ENCODE measurements at regions not wholly inside any gene's neighbourhood (a gene's known extent, or its start where the extent isn't known, plus 50 kb on each side); places are given as distances from the start of the nearest gene placed in this dataset.

GRCh38 chr5:148937830-148938521 lies 111.6 kb downstream of the ADRB2 start:
- no TSS peak for BruUV-seq (replicated peaks)
- ATAC-seq (no peak), DNase-seq (ENCODE audit: low spot score) (no peak), FAIRE-seq (no peak)
- Histone ChIP-seq H3K4me3 (replicated peaks in 1 of 3; ENCODE audit: insufficient read depth in 1 of 3, low read depth in 2 of 3, low read length in 3 of 3) (no peak overlapping the region), H3K9ac (ENCODE audit: insufficient read depth, low read depth, low read length) (no peak overlapping the region), H3K4me2 (ENCODE audit: low read depth, low read length) (no peak overlapping the region), H3K36me3 (replicated peaks in 1 of 2; ENCODE audit: control insufficient read depth in 1 of 2, insufficient read depth in 2 of 2, low read length in 2 of 2) (no peaks in the 10 kb centered on the region), H2AFZ (ENCODE audit: low read length) (no peak overlapping the region), H4K20me1 (ENCODE audit: insufficient read depth, low read length) (no peaks in the 10 kb centered on the region), H3K4me1 (ENCODE audit: insufficient read depth, low read length) (no peaks in the 10 kb centered on the region), H3K79me2 (ENCODE audit: insufficient read depth, low read length) (no peaks in the 10 kb centered on the region), H3K9me3 (ENCODE audit: low read length) (no peaks in the 10 kb centered on the region), H3K27ac (ENCODE audit: extremely low read length, insufficient read depth, low read length) (no peak overlapping the region), H3K27me3 (ENCODE audit: control insufficient read depth in 1 of 2, insufficient read depth in 2 of 2, low read length in 2 of 2) (no peaks in the 10 kb centered on the region; a peak in 1 of 5 replicates)
- 0% methylated on average over 3 of the region's 4 CpGs for WGBS (ENCODE audit: low lambda C conversion rate)
- ChIA-PET CTCF (ENCODE audit: low intra/inter-chr PET ratio, low total read pairs) (no interaction called here), POLR2A (no interaction called here)
- intact Hi-C loops (cut with micrococcal nuclease; ENCODE audit: unreplicated experiment) (no loop called here), in situ Hi-C loops (cut with HindIII; ENCODE audit: extremely low pct_ligation_motif_present, low pct_unique_long_range_greater_than_20kb) (no loop called here)
- no peak for TF ChIP-seq ZFAT (CRISPR knock-in tag; conservative IDR thresholded peaks at IDR 0.05)
- no peak for TF ChIP-seq FUBP1 (CRISPR knock-in tag; IDR thresholded peaks at IDR 0.05; ENCODE audit: borderline replicate concordance)
- no peak for TF ChIP-seq ZNF503 (CRISPR knock-in tag; IDR thresholded peaks at IDR 0.05)
- TF ChIP-seq ZNF879 (CRISPR knock-in tag; IDR thresholded peaks at IDR 0.05): no peak
- no peak for TF ChIP-seq SKIL (CRISPR knock-in tag; IDR thresholded peaks at IDR 0.05; ENCODE audit: borderline replicate concordance)
- no peak for TF ChIP-seq ZNF121 (CRISPR knock-in tag; IDR thresholded peaks at IDR 0.05)
- no peak for TF ChIP-seq ZNF609 (CRISPR knock-in tag; IDR thresholded peaks at IDR 0.05; ENCODE audit: borderline replicate concordance)
- no peak for TF ChIP-seq DR1 (CRISPR knock-in tag; IDR thresholded peaks at IDR 0.05)
- TF ChIP-seq CREB3 (CRISPR knock-in tag; IDR thresholded peaks at IDR 0.05): no peak
- no peak for TF ChIP-seq MBNL3 (CRISPR knock-in tag; conservative IDR thresholded peaks at IDR 0.05)

Measured in HepG2 (cell line).